Body of pancreas (tissue), 4 donors: ENCODE measurements at regions not wholly inside any gene's neighbourhood (a gene's known extent, or its start where the extent isn't known, plus 50 kb on each side); places are given as distances from the start of the nearest gene placed in this dataset.

Experiments
- CTCF ChIP-seq, 7 experiments: fragments of 450-650 bp in 4 of 7; fragments of 200-600 bp in 3 of 7; sonication (generic) in 3 of 7; IDR thresholded peaks; one replicate each; pipeline ENCODE4 v1.5.1; 2016 to 2019; ENCODE audit warnings: antibody characterized with exemption in 7 of 7
- POLR2A ChIP-seq, 3 donors: fragments of 450-650 bp; IDR thresholded peaks; one replicate each; pipeline ENCODE4 v1.6.1; 2016; ENCODE audit warnings: antibody characterized with exemption in 3 of 3, mild to moderate bottlenecking in 2 of 3

GRCh38 chr6:166729658-166730057 lies 102.6 kb upstream of the RPS6KA2 start:
- TF ChIP-seq POLR2A (IDR thresholded peaks at IDR 0.05) (no peak), CTCF (IDR thresholded peaks at IDR 0.05) (no peak)
